OCI-LY1 (cell line): ENCODE measurements at regions not wholly inside any gene's neighbourhood (a gene's known extent, or its start where the extent isn't known, plus 50 kb on each side); places are given as distances from the start of the nearest gene placed in this dataset.

Source experiments
- EZH2 ChIP-seq: fragments of 200-600 bp; sonication (generic), shearing (Covaris generic); IDR thresholded peaks from 2 replicates; pipeline ENCODE4 v1.8.0; 2017; ENCODE audit warnings: borderline replicate concordance, mixed run types, mild to moderate bottlenecking, antibody characterized with exemption, low read length, moderate library complexity, mixed read lengths
- TF ChIP-seq, protein P1 (sequence below): fragments of 200-600 bp; sonication (generic), shearing (Covaris generic); IDR thresholded peaks from 2 replicates; pipeline ENCODE4 v1.5.1; 2017; ENCODE audit warnings: mild to moderate bottlenecking, antibody characterized with exemption, low read length, moderate library complexity, mixed read lengths

DNA sequence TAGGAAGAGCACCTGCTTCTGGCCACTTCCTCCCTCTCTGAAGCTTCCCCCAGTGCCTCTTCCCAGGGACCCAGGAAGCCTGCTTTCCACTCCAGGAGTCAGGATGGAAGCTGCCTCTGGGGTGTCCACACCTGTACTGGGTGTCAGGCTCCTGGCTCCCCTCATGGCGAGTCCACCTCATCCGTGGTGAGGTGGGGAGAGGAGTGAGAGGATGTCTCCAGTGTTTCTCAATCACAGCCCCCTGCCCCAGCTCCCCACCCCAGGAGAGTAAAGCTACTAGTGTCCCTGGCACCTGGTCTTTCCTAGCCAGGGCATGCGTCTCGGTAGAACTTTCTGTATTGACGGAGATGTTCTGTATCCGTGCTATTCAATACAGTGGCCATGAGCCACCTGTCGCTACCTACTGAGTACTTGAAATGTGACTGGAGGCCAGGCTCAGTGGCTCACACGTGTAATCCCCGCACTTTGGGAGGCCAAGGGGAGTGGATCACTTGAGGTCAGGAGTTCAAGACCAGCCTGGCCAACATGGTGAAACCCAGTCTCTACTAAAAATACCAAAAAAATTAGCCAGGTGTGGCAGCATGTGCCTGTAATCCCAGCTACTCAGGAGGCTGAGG is 171.2 kb upstream of the HAAO start:
- TF ChIP-seq, protein P1, sequence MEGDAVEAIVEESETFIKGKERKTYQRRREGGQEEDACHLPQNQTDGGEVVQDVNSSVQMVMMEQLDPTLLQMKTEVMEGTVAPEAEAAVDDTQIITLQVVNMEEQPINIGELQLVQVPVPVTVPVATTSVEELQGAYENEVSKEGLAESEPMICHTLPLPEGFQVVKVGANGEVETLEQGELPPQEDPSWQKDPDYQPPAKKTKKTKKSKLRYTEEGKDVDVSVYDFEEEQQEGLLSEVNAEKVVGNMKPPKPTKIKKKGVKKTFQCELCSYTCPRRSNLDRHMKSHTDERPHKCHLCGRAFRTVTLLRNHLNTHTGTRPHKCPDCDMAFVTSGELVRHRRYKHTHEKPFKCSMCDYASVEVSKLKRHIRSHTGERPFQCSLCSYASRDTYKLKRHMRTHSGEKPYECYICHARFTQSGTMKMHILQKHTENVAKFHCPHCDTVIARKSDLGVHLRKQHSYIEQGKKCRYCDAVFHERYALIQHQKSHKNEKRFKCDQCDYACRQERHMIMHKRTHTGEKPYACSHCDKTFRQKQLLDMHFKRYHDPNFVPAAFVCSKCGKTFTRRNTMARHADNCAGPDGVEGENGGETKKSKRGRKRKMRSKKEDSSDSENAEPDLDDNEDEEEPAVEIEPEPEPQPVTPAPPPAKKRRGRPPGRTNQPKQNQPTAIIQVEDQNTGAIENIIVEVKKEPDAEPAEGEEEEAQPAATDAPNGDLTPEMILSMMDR = no peak
- TF ChIP-seq EZH2 = no peak
